A673 (cell line): ENCODE measurements at regions not wholly inside any gene's neighbourhood (a gene's known extent, or its start where the extent isn't known, plus 50 kb on each side); places are given as distances from the start of the nearest gene placed in this dataset.

Source experiments
- BruUV-seq: library from RNA; stranded (reverse); fragments of 400-500 nt; replicated peaks from 2 replicates; lab custom pipeline; 2021; lab: Mats Ljungman, UMichigan
- CTCF ChIA-PET: fragments of 300-600 bp; sonication (Branson Sonifier 250); formaldehyde crosslinking; loops from one replicate; lab custom pipeline; 2022; ENCODE audit warnings: antibody characterized with exemption; lab: Charles Lee
- POLR2A ChIA-PET: fragments of 300-600 bp; sonication (Branson Sonifier 250); formaldehyde crosslinking; loops from one replicate; lab custom pipeline; 2022; ENCODE audit warnings: antibody characterized with exemption; ENCODE audit not compliant: low non-redundant PET; lab: Charles Lee
- DNase-seq: peaks from one replicate; pipeline ENCODE4 v3.0.0-alpha.2; 2015; ENCODE audit warnings: low spot score
- H3K27ac ChIP-seq: fragments of 200-600 bp; sonication (generic); 2 replicates; pipeline ENCODE4 v1.5.1; 2016; ENCODE audit warnings: mixed run types, low read depth, mild to moderate bottlenecking, mixed read lengths, antibody characterized with exemption, low read length; ENCODE audit not compliant: poor library complexity, severe bottlenecking
- H3K27me3 ChIP-seq: fragments of 200-600 bp; sonication (generic); replicated peaks from 2 replicates; pipeline ENCODE4 v1.6.1; 2017; ENCODE audit warnings: mixed run types, low read depth, mild to moderate bottlenecking, mixed read lengths, antibody characterized with exemption, low read length; ENCODE audit not compliant: insufficient read depth, poor library complexity
- H3K36me3 ChIP-seq: fragments of 200-600 bp; sonication (generic); 2 replicates; pipeline ENCODE4 v1.6.1; 2016; ENCODE audit warnings: mixed run types, mild to moderate bottlenecking, mixed read lengths, antibody characterized with exemption, low read length; ENCODE audit not compliant: insufficient read depth, poor library complexity, severe bottlenecking
- H3K4me1 ChIP-seq: fragments of 200-600 bp; sonication (generic); 2 replicates; pipeline ENCODE4 v1.6.1; 2017; ENCODE audit warnings: mixed run types, mild to moderate bottlenecking, mixed read lengths, antibody characterized with exemption, low read length; ENCODE audit not compliant: insufficient read depth, poor library complexity, severe bottlenecking
- H3K4me3 ChIP-seq: fragments of 200-600 bp; sonication (generic); 2 replicates; pipeline ENCODE4 v1.5.1; 2016; ENCODE audit warnings: low read depth, mixed run types, mild to moderate bottlenecking, mixed read lengths, low read length; ENCODE audit not compliant: poor library complexity, severe bottlenecking
- H3K9me3 ChIP-seq: fragments of 200-600 bp; sonication (generic); 2 replicates; pipeline ENCODE4 v1.6.1; 2016; ENCODE audit warnings: mixed run types, low read depth, mild to moderate bottlenecking, mixed read lengths, antibody characterized with exemption, low read length; ENCODE audit not compliant: poor library complexity, severe bottlenecking
- CTCF ChIP-seq: fragments of 300-800, 200-600 bp; sonication (generic); conservative IDR thresholded peaks from 2 replicates; pipeline ENCODE4 v1.5.1; 2017; ENCODE audit warnings: low read depth, mild to moderate bottlenecking, antibody characterized with exemption, low read length, moderate library complexity, mixed read lengths
- EZH2 ChIP-seq: fragments of 200-600 bp; sonication (generic); IDR thresholded peaks from 2 replicates; pipeline ENCODE4 v1.6.1; 2017; ENCODE audit warnings: borderline replicate concordance, low read depth, mild to moderate bottlenecking, mixed read lengths, antibody characterized with exemption, low read length; ENCODE audit not compliant: poor library complexity, severe bottlenecking
- intact Hi-C: fragments of 100-400 bp; cut with micrococcal nuclease; formaldehyde crosslinking; loops from one replicate; pipeline ENCODE4 v1.10.0; 2022; ENCODE audit not compliant: unreplicated experiment

DNA sequence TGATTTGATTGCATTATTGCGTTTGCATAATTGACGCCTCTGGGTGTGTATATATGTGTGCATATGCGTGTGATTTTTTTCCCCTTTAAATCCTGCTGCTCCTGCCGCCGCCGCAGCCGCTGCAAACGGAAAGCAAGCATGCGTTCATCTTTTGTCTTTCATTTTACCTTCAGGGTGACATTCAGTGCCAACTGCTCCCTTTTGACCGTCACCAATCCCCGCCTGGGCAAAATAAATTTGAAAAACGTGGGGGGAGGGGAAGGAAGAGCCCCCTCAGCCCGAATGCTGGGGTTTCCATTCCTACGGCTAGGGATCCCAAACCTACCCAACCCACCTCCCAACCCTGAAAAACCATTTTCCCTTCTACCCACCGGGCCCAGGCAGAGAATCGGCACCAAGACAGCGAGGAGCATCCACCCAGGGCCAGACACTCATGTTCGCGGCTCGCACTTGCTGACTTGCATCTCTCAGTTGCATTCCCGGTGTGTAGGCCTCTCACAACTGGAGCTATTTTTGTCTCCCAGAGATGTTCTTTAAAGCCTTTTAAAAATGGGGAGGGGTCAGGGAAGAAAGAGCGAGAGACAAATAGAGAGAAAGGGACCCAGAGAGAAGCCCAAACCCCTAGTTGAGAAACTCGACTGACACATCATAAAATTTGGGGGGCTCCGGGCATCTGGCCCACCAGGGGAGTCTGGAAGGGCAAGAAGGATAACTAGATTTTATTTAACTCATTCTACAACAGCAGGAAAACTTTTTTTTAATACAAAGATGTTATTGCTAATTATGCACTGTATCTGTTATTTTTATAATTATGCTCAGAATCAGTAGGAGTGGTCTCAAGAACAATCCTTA is 367.1 kb upstream of the ESRRG start:
- H3K9me3 ChIP-seq = no peaks in the 10 kb centered on the region
- no peaks in the 10 kb centered on the region for H3K4me1 ChIP-seq
- no TSS peak for BruUV-seq
- no peak overlapping the region for H3K4me3 ChIP-seq
- TF ChIP-seq EZH2 = no peak
- no peak overlapping the region for H3K27ac ChIP-seq
- H3K27me3 ChIP-seq = peaks cover 49% of the 10 kb centered on the region
- H3K36me3 ChIP-seq = no peaks in the 10 kb centered on the region
- intact Hi-C loops = no loop called here
- POLR2A ChIA-PET = no interaction called here
- DNase-seq = no peak
- CTCF ChIA-PET = no interaction called here

DNA sequence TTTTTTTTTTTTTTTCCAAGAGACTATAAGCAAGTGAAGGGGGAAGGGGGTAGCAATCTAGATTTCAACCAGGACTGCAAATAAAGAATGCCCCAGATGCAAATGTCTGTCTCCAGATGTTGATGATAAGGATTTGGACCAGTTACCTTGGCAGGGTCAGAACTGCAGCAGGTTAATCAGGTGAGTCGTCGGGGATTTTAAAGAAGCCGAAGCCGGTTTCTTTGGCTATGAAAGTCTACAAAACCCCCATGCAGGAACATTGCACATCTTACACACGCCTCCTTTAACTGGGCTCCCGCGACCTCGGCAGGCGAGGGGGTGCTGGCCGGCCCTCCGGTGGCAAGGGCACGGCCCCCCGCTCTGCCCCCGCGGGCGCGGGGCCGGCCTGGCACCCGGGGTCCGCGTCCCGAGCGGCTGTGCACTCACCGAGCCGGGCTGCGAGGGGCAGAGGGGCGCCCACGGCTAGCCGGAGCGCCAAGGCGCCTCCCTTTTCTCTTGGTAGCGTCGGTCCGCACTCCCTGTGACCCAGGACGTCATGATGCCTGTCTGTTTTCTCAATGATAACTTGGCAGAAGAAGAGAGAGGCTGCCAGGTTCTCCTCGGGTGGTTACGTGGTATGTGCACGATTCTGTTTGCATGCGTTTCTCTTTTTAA is 366.3 kb upstream of the ESRRG start:
- intact Hi-C loops = no loop called here
- no peak for TF ChIP-seq CTCF
- no peak for TF ChIP-seq EZH2
- CTCF ChIA-PET = no interaction called here

GRCh38 chr1:217088521-217089284 is 365.5 kb upstream of the ESRRG start:
- BruUV-seq = no TSS peak
- H3K36me3 ChIP-seq = no peaks in the 10 kb centered on the region
- DNase-seq = no peak
- no peaks in the 10 kb centered on the region for H3K9me3 ChIP-seq
- no peak for TF ChIP-seq CTCF
- ChIA-PET POLR2A (no interaction called here), CTCF (no interaction called here)
- H3K4me3 ChIP-seq = no peak overlapping the region
- intact Hi-C loops = no loop called here
- H3K4me1 ChIP-seq = no peaks in the 10 kb centered on the region
- no peak overlapping the region for H3K27ac ChIP-seq
- H3K27me3 ChIP-seq = peaks cover 49% of the 10 kb centered on the region

More for the DNA sequence above, 366.3 kb upstream of the ESRRG start:
- H3K36me3 ChIP-seq = no peaks in the 10 kb centered on the region
- H3K4me1 ChIP-seq = no peaks in the 10 kb centered on the region
- H3K4me3 ChIP-seq = no peak overlapping the region
- POLR2A ChIA-PET = no interaction called here
- no TSS peak for BruUV-seq
- no peak overlapping the region for H3K27ac ChIP-seq
- no peak for DNase-seq
- peaks cover 49% of the 10 kb centered on the region for H3K27me3 ChIP-seq
- H3K9me3 ChIP-seq = no peaks in the 10 kb centered on the region
